HCT116 (cell line): ENCODE measurements at regions not wholly inside any gene's neighbourhood (a gene's known extent, or its start where the extent isn't known, plus 50 kb on each side); places are given as distances from the start of the nearest gene placed in this dataset.

Experiments
- ATAC-seq: fragments of 200-7000 bp; cut with Tn5 transposase; 2 replicates; pipeline ENCODE4 v1.9.1; 2020; ENCODE audit warnings: mild to moderate bottlenecking, moderate library complexity
- BruUV-seq: library from RNA; stranded (reverse); fragments of 400-500 nt; replicated peaks from 2 replicates; lab custom pipeline; 2021; lab: Mats Ljungman, UMichigan
- CTCF ChIA-PET: fragments of 300-600 bp; sonication (Branson Sonifier 250); formaldehyde crosslinking; loops from one replicate; lab custom pipeline; 2021; ENCODE audit warnings: antibody characterized with exemption; lab: Charles Lee
- POLR2A ChIA-PET: fragments of 300-600, 350-600 bp; sonication (Branson Sonifier 250); formaldehyde crosslinking; loops from one replicate; lab custom pipeline; 2021; ENCODE audit warnings: antibody characterized with exemption; lab: Charles Lee
- RAD21 ChIA-PET, 2 experiments: fragments of 300-600 bp; sonication (Branson Sonifier 250); formaldehyde crosslinking; loops; one replicate each; lab custom pipeline; 2023; ENCODE audit warnings: low total read pairs in 2 of 2; ENCODE audit not compliant: uncharacterized antibody in 2 of 2, unreplicated experiment in 2 of 2, low non-redundant PET in 1 of 2; lab: Charles Lee
- DNase-seq: peaks from one replicate; pipeline ENCODE4 v3.0.0-alpha.2; 2010; ENCODE audit warnings: low read depth, low spot score
- H2AFZ ChIP-seq: fragments of 200-600 bp; shearing (Covaris generic), sonication (generic); 2 replicates; pipeline ENCODE4 v1.6.1; 2017; ENCODE audit warnings: low read depth, mixed run types, mixed read lengths, antibody characterized with exemption, low read length; ENCODE audit not compliant: poor library complexity, severe bottlenecking
- H3K27ac ChIP-seq: 2 replicates; pipeline ENCODE4 v1.5.1; 2012; ENCODE audit warnings: low read depth, low read length
- H3K27me3 ChIP-seq: fragments of 200-600 bp; sonication (generic); 2 replicates; pipeline ENCODE4 v1.6.1; 2016; ENCODE audit warnings: mixed run types, low read length, mixed read lengths; ENCODE audit not compliant: insufficient read depth
- H3K36me3 ChIP-seq, 2 experiments: fragments of 200-500 bp in 1 of 2; fragments of 200-600 bp in 1 of 2; sonication (Bioruptor generic) in 1 of 2; sonication (generic) in 1 of 2; 2 replicates each; pipeline versions ENCODE4 v1.5.1 to v1.6.1; 2014 to 2016; ENCODE audit warnings: low read length in 2 of 2, inconsistent platforms in 1 of 2, mixed read lengths in 1 of 2, mixed run types in 1 of 2; ENCODE audit not compliant: insufficient read depth in 2 of 2, control insufficient read depth in 1 of 2
- H3K4me1 ChIP-seq, 2 experiments: fragments of 200-600 bp in 1 of 2; sonication (generic) in 1 of 2; 2 replicates each; pipeline versions ENCODE4 v1.5.1 to v1.6.1; 2012 to 2017; ENCODE audit warnings: low read length in 2 of 2, inconsistent platforms in 1 of 2, mild to moderate bottlenecking in 1 of 2, mixed read lengths in 1 of 2, mixed run types in 1 of 2, moderate library complexity in 1 of 2; ENCODE audit not compliant: insufficient read depth in 2 of 2, control insufficient read depth in 1 of 2
- H3K4me2 ChIP-seq: fragments of 200-600 bp; sonication (generic); 2 replicates; pipeline ENCODE4 v1.6.1; 2017; ENCODE audit warnings: mixed run types, low read length, mixed read lengths
- H3K4me3 ChIP-seq, 2 experiments: fragments of 200-600 bp in 1 of 2; sonication (generic) in 1 of 2; replicated peaks in 1 of 2; 2 replicates each; pipeline ENCODE4 v1.5.1; 2011 to 2016; ENCODE audit warnings: low read length in 2 of 2, control low read depth in 1 of 2, low read depth in 1 of 2, mild to moderate bottlenecking in 1 of 2, mixed read lengths in 1 of 2, mixed run types in 1 of 2
- H3K79me2 ChIP-seq: fragments of 200-600 bp; sonication (generic); 2 replicates; pipeline ENCODE4 v1.6.1; 2017; ENCODE audit warnings: mild to moderate bottlenecking, mixed run types, low read length, moderate library complexity, mixed read lengths; ENCODE audit not compliant: insufficient read depth
- H3K9ac ChIP-seq: fragments of 200-600 bp; sonication (generic); 2 replicates; pipeline ENCODE4 v1.6.1; 2016; ENCODE audit warnings: low read length, mixed read lengths
- H3K9me2 ChIP-seq: fragments of 200-600 bp; sonication (generic), shearing (Covaris generic); 2 replicates; pipeline ENCODE4 v1.6.1; 2017; ENCODE audit warnings: mixed run types, mild to moderate bottlenecking, moderate library complexity; ENCODE audit not compliant: insufficient read depth
- H3K9me3 ChIP-seq, 2 experiments: fragments of 200-500 bp in 1 of 2; fragments of 200-600 bp in 1 of 2; sonication (Bioruptor generic) in 1 of 2; sonication (generic) in 1 of 2; 2 replicates each; pipeline ENCODE4 v1.6.1; 2014 to 2017; ENCODE audit warnings: low read length in 2 of 2, mixed read lengths in 2 of 2, inconsistent platforms in 1 of 2, low read depth in 1 of 2, mild to moderate bottlenecking in 1 of 2, mixed run types in 1 of 2, moderate library complexity in 1 of 2; ENCODE audit not compliant: control insufficient read depth in 1 of 2, insufficient read depth in 1 of 2
- H4K20me1 ChIP-seq: fragments of 200-600 bp; sonication (generic), shearing (Covaris generic); 2 replicates; pipeline ENCODE4 v1.6.1; 2017; ENCODE audit warnings: mixed run types, mild to moderate bottlenecking, moderate library complexity; ENCODE audit not compliant: insufficient read depth
- CBX3 ChIP-seq: IDR thresholded peaks from 2 replicates; pipeline ENCODE4 v1.6.1; 2012; ENCODE audit warnings: low read depth
- CEBPB ChIP-seq: IDR thresholded peaks from 2 replicates; pipeline ENCODE4 v1.6.1; 2012; ENCODE audit warnings: low read depth
- CTCF ChIP-seq, 3 experiments: fragments of 200-600 bp in 1 of 3; sonication (generic) in 1 of 3; IDR thresholded peaks in 2 of 3; conservative IDR thresholded peaks in 1 of 3; 2 replicates each; pipeline ENCODE4 v1.5.1; 2012 to 2017; ENCODE audit warnings: low read depth in 2 of 3, low read length in 2 of 3, antibody characterized with exemption in 1 of 3, borderline replicate concordance in 1 of 3, control low read depth in 1 of 3, mild to moderate bottlenecking in 1 of 3, mixed read lengths in 1 of 3, mixed run types in 1 of 3, moderate library complexity in 1 of 3; ENCODE audit not compliant: insufficient read depth in 1 of 3
- EGR1 ChIP-seq: IDR thresholded peaks from 2 replicates; pipeline ENCODE4 v1.6.1; 2012; ENCODE audit warnings: low read depth
- EZH2 ChIP-seq: fragments of 200-600 bp; sonication (generic); IDR thresholded peaks from 2 replicates; pipeline ENCODE4 v1.6.1; 2017; ENCODE audit warnings: antibody characterized with exemption, mixed run types
- FOSL1 ChIP-seq: IDR thresholded peaks from 2 replicates; pipeline ENCODE4 v1.6.1; 2012; ENCODE audit warnings: low read depth
- POLR2A ChIP-seq: IDR thresholded peaks from 2 replicates; pipeline ENCODE4 v1.7.0; 2011; ENCODE audit warnings: borderline replicate concordance; ENCODE audit not compliant: insufficient read depth, insufficient read length; ENCODE audit errors: extremely low read depth
- POLR2AphosphoS5 ChIP-seq: IDR thresholded peaks from 2 replicates; pipeline ENCODE4 v1.6.1; 2011; ENCODE audit warnings: mild to moderate bottlenecking, low read depth, low read length, moderate library complexity
- SIN3A ChIP-seq: IDR thresholded peaks from 2 replicates; pipeline ENCODE4 v1.6.1; 2012; ENCODE audit warnings: low read depth
- SRF ChIP-seq: IDR thresholded peaks from 2 replicates; pipeline ENCODE4 v1.6.1; 2012; ENCODE audit warnings: low read depth
- YY1 ChIP-seq: IDR thresholded peaks from 2 replicates; pipeline ENCODE4 v1.6.1; 2011; ENCODE audit warnings: low read length, low read depth, moderate library complexity, mild to moderate bottlenecking; ENCODE audit not compliant: insufficient replicate concordance; ENCODE audit errors: extremely low read depth
- ZBTB33 ChIP-seq: IDR thresholded peaks from 2 replicates; pipeline ENCODE4 v1.6.1; 2011; ENCODE audit warnings: mild to moderate bottlenecking, low read length, moderate library complexity; ENCODE audit not compliant: insufficient replicate concordance; ENCODE audit errors: extremely low read depth
- ZFX ChIP-seq: fragments of 450-650 bp; IDR thresholded peaks from 2 replicates; pipeline ENCODE4 v1.6.1; 2017
- ZNF274 ChIP-seq: fragments of 200-500 bp; sonication (Bioruptor generic); IDR thresholded peaks from 2 replicates; pipeline ENCODE4 v1.6.1; 2014; ENCODE audit warnings: mild to moderate bottlenecking, low read depth, low read length, inconsistent platforms
- intact Hi-C: fragments of 100-400 bp; cut with micrococcal nuclease; formaldehyde crosslinking; loops from 2 replicates; pipeline ENCODE4 v1.10.0; 2022
- TF ChIP-seq, protein P1 (sequence below): IDR thresholded peaks from 2 replicates; pipeline ENCODE4 v1.6.1; 2012
- TF ChIP-seq, protein P2 (sequence below): IDR thresholded peaks from 2 replicates; pipeline ENCODE4 v1.6.1; 2012
- TF ChIP-seq, protein P3 (sequence below): IDR thresholded peaks from 2 replicates; pipeline ENCODE4 v1.6.1; 2012; ENCODE audit warnings: low read depth

DNA sequence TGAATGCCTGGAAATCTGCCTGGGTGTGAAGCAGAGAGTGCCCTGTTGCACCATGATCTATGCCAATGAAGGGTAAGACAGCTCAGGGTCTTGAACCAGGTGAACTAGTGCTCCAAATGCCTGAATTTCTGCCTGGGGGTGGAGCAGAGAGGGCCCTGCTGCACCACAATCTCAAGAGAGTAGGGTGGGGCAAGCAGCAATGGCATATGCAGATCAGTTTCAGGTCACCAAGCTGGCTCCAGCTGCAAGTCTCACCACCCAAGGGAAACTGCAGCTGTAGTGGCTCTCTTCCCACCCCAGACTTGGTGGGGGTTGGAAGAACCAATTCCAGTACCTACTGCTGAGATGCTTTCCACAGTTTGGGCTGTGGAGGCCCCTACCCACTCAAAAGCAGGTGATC is 147.0 kb downstream of the SPANXN1 start (continued):
- TF ChIP-seq ZNF274 (no peak), EZH2 (no peak), ZBTB33 (no peak), YY1 (no peak)
- TF ChIP-seq, protein P1, sequence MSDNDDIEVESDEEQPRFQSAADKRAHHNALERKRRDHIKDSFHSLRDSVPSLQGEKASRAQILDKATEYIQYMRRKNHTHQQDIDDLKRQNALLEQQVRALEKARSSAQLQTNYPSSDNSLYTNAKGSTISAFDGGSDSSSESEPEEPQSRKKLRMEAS, result no peak
- TF ChIP-seq, protein P2, sequence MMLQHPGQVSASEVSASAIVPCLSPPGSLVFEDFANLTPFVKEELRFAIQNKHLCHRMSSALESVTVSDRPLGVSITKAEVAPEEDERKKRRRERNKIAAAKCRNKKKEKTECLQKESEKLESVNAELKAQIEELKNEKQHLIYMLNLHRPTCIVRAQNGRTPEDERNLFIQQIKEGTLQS, result no peak
- TF ChIP-seq, all 23 proteins: peak for 0

GRCh38 chrX:145396612-145397011 is 149.3 kb downstream of the SPANXN1 start:
- ChIA-PET POLR2A (no interaction called here), CTCF (no interaction called here), RAD21 (no interaction called here)
- DNase-seq (no peak), ATAC-seq (no peak)
- Histone ChIP-seq H3K9ac (no peak overlapping the region), H3K4me3 (no peak overlapping the region), H3K4me1 (no peaks in the 10 kb centered on the region), H3K9me2 (no peaks in the 10 kb centered on the region), H2AFZ (no peak overlapping the region), H3K27ac (no peak overlapping the region), H3K4me2 (no peak overlapping the region), H3K79me2 (no peaks in the 10 kb centered on the region), H3K36me3 (no peaks in the 10 kb centered on the region), H3K27me3 (no peaks in the 10 kb centered on the region), H3K9me3 (no peaks in the 10 kb centered on the region), H4K20me1 (no peaks in the 10 kb centered on the region)
- BruUV-seq, result no TSS peak
- no peak for TF ChIP-seq CBX3
- no peak for TF ChIP-seq FOSL1
- TF ChIP-seq EGR1, result no peak
- TF ChIP-seq POLR2A, result no peak
- TF ChIP-seq, protein P3, sequence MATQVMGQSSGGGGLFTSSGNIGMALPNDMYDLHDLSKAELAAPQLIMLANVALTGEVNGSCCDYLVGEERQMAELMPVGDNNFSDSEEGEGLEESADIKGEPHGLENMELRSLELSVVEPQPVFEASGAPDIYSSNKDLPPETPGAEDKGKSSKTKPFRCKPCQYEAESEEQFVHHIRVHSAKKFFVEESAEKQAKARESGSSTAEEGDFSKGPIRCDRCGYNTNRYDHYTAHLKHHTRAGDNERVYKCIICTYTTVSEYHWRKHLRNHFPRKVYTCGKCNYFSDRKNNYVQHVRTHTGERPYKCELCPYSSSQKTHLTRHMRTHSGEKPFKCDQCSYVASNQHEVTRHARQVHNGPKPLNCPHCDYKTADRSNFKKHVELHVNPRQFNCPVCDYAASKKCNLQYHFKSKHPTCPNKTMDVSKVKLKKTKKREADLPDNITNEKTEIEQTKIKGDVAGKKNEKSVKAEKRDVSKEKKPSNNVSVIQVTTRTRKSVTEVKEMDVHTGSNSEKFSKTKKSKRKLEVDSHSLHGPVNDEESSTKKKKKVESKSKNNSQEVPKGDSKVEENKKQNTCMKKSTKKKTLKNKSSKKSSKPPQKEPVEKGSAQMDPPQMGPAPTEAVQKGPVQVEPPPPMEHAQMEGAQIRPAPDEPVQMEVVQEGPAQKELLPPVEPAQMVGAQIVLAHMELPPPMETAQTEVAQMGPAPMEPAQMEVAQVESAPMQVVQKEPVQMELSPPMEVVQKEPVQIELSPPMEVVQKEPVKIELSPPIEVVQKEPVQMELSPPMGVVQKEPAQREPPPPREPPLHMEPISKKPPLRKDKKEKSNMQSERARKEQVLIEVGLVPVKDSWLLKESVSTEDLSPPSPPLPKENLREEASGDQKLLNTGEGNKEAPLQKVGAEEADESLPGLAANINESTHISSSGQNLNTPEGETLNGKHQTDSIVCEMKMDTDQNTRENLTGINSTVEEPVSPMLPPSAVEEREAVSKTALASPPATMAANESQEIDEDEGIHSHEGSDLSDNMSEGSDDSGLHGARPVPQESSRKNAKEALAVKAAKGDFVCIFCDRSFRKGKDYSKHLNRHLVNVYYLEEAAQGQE, result no peak
- no peak for TF ChIP-seq POLR2AphosphoS5
- TF ChIP-seq ZFX, result no peak
- TF ChIP-seq SRF, result no peak
- TF ChIP-seq CEBPB, result no peak
- no peak for TF ChIP-seq SIN3A
- no peak for TF ChIP-seq CTCF (IDR thresholded peaks at IDR 0.05 in 2 of 3, conservative IDR thresholded peaks at IDR 0.05 in 1 of 3; ENCODE audit: borderline replicate concordance in 1 of 3, insufficient read depth in 1 of 3, low read depth in 2 of 3, low read length in 2 of 3)
- TF ChIP-seq YY1, result no peak
- intact Hi-C loops, result no loop called here
